GM23338 (cell line): ENCODE measurements at regions not wholly inside any gene's neighbourhood (a gene's known extent, or its start where the extent isn't known, plus 50 kb on each side); places are given as distances from the start of the nearest gene placed in this dataset.

Experiments
- ATAC-seq: fragments of 200-7000 bp; cut with Tn5 transposase; 3 replicates; pipeline ENCODE4 v1.9.1; 2020
- DNase-seq: peaks from one replicate; pipeline ENCODE4 v3.0.0-alpha.2; 2015; ENCODE audit warnings: low spot score
- H2AFZ ChIP-seq: fragments of 200-600 bp; sonication (generic); 2 replicates; pipeline ENCODE4 v1.8.0; 2016; ENCODE audit warnings: antibody characterized with exemption, mild to moderate bottlenecking, moderate library complexity
- H3F3A ChIP-seq: fragments of 200-600 bp; sonication (generic); replicated peaks from 2 replicates; pipeline ENCODE4 v1.8.0; 2017; ENCODE audit warnings: antibody characterized with exemption, mixed run types, low read depth
- H3K27ac ChIP-seq: fragments of 200-600 bp; sonication (generic); 2 replicates; pipeline ENCODE4 v1.6.1; 2016; ENCODE audit warnings: low read depth
- H3K27me3 ChIP-seq: fragments of 200-600 bp; sonication (generic); 2 replicates; pipeline ENCODE4 v1.8.0; 2016; ENCODE audit warnings: mild to moderate bottlenecking, mixed run types, moderate library complexity; ENCODE audit not compliant: insufficient read depth
- H3K36me3 ChIP-seq: fragments of 200-600 bp; sonication (generic); 2 replicates; pipeline ENCODE4 v1.8.0; 2016; ENCODE audit warnings: mild to moderate bottlenecking; ENCODE audit not compliant: insufficient read depth
- H3K4me1 ChIP-seq: fragments of 200-600 bp; sonication (generic); 2 replicates; pipeline ENCODE4 v1.8.0; 2016; ENCODE audit warnings: mild to moderate bottlenecking, moderate library complexity; ENCODE audit not compliant: insufficient read depth
- H3K4me2 ChIP-seq: fragments of 200-600 bp; sonication (generic); 2 replicates; pipeline ENCODE4 v1.7.1; 2017; ENCODE audit warnings: mixed run types
- H3K4me3 ChIP-seq: fragments of 200-600 bp; sonication (generic); 2 replicates; pipeline ENCODE4 v1.6.1; 2016; ENCODE audit warnings: mixed run types
- H3K79me2 ChIP-seq: fragments of 200-600 bp; sonication (generic); replicated peaks from 2 replicates; pipeline ENCODE4 v1.8.0; 2017; ENCODE audit warnings: mild to moderate bottlenecking; ENCODE audit not compliant: insufficient read depth
- H3K9me2 ChIP-seq: fragments of 200-600 bp; sonication (generic); 2 replicates; pipeline ENCODE4 v1.8.0; 2017; ENCODE audit not compliant: insufficient read depth
- H4K20me1 ChIP-seq: fragments of 200-600 bp; sonication (generic); replicated peaks from 2 replicates; pipeline ENCODE4 v1.8.0; 2017; ENCODE audit warnings: mild to moderate bottlenecking; ENCODE audit not compliant: insufficient read depth
- H3K27ac Mint-ChIP-seq: 2 replicates; pipeline ENCODE4 v1.8.0; 2020; ENCODE audit warnings: inconsistent platforms, mild to moderate bottlenecking, moderate library complexity, mixed read lengths
- H3K27me3 Mint-ChIP-seq: 3 replicates; pipeline ENCODE4 v1.8.0; 2022; ENCODE audit warnings: low read depth, mild to moderate bottlenecking, moderate library complexity, mixed read lengths, inconsistent platforms; ENCODE audit not compliant: insufficient read depth, poor library complexity
- H3K36me3 Mint-ChIP-seq: 3 replicates; pipeline ENCODE4 v1.8.0; 2021; ENCODE audit warnings: low read depth, mild to moderate bottlenecking, inconsistent platforms, moderate library complexity, mixed read lengths
- H3K4me1 Mint-ChIP-seq: 3 replicates; pipeline ENCODE4 v1.8.0; 2020; ENCODE audit warnings: mild to moderate bottlenecking, inconsistent platforms, mixed read lengths
- H3K4me3 Mint-ChIP-seq: 3 replicates; pipeline ENCODE4 v1.8.0; 2021; ENCODE audit warnings: moderate library complexity, mild to moderate bottlenecking, inconsistent platforms, mixed read lengths
- H3K9me3 Mint-ChIP-seq: 3 replicates; pipeline ENCODE4 v1.8.0; 2020; ENCODE audit warnings: moderate library complexity, mild to moderate bottlenecking, inconsistent platforms, mixed read lengths
- CREB1 ChIP-seq: fragments of 250-450 bp; sonication (Bioruptor Pico); IDR thresholded peaks from 2 replicates; pipeline ENCODE4 v1.5.0; 2020; ENCODE audit warnings: low read depth, mild to moderate bottlenecking, moderate library complexity
- EZH2 ChIP-seq: fragments of 200-600 bp; sonication (generic); IDR thresholded peaks from one replicate; pipeline ENCODE4 v1.8.0; 2017; ENCODE audit warnings: antibody characterized with exemption, mild to moderate bottlenecking, low read depth; ENCODE audit not compliant: unreplicated experiment
- JUNB ChIP-seq: IDR thresholded peaks from one replicate; pipeline ENCODE4 v1.6.1; 2016; ENCODE audit warnings: antibody characterized with exemption; ENCODE audit not compliant: unreplicated experiment
- NANOG ChIP-seq: IDR thresholded peaks from 2 replicates; pipeline ENCODE4 v1.6.1; 2016; ENCODE audit warnings: antibody characterized with exemption, borderline replicate concordance
- STAT1 ChIP-seq: IDR thresholded peaks from one replicate; pipeline ENCODE4 v1.6.1; 2016; ENCODE audit warnings: antibody characterized with exemption; ENCODE audit not compliant: unreplicated experiment
- ZNF114 ChIP-seq: fragments of 250-450 bp; sonication (Bioruptor Pico); IDR thresholded peaks from 2 replicates; pipeline ENCODE4 v1.5.0; 2020; ENCODE audit warnings: mild to moderate bottlenecking, moderate library complexity
- ZNF331 ChIP-seq: fragments of 250-450 bp; sonication (Bioruptor Pico); IDR thresholded peaks from 2 replicates; pipeline ENCODE4 v1.5.0; 2020; ENCODE audit warnings: low read depth, mild to moderate bottlenecking, moderate library complexity
- TF ChIP-seq, protein P1 (sequence below): fragments of 250-450 bp; sonication (Bioruptor Pico); IDR thresholded peaks from 2 replicates; pipeline ENCODE4 v1.5.0; 2020; ENCODE audit warnings: mild to moderate bottlenecking, moderate library complexity
- TF ChIP-seq, protein P2 (sequence below): IDR thresholded peaks from 2 replicates; pipeline ENCODE4 v1.6.1; 2016; ENCODE audit warnings: antibody characterized with exemption
- TF ChIP-seq, protein P3 (sequence below): IDR thresholded peaks from one replicate; pipeline ENCODE4 v1.6.1; 2018; ENCODE audit warnings: antibody characterized with exemption; ENCODE audit not compliant: unreplicated experiment

DNA sequence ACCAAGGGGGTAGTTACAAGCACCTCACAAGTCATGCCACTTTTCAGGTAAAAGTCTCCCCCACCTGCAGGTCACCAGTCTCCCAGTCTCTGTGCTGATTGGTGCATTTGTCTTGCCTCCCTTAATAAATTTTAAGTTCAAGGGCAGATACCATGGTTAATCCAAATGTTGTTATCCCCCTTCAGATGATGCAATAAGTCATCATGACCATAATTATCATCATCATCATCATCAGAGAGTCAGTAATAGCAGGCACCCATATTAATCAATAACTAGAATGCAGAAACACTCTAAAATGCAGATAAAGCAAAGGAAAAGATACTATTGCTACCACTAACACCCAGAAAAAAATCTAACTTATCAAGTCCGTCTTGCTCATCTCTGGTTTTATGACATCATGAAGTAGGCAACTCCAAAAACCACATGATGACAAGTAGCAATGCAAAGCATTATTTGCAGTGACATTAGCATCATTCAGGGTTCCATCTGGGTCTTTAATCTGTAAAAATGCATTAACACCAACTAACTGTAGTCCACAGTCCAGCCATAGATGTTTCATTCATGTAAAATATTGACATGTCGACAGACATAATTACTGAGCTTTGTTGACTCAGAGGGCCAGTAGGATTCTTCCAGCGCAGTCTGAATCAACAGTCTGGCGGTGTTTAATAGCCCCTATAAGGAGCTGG is 492.0 kb upstream of the RUNX1 start (continued):
- TF ChIP-seq EZH2 (no peak), ZNF331 (CRISPR knock-in tag) (no peak), ZNF114 (CRISPR knock-in tag) (no peak), STAT1 (no peak), CREB1 (CRISPR knock-in tag) (no peak)
- TF ChIP-seq, protein P1, sequence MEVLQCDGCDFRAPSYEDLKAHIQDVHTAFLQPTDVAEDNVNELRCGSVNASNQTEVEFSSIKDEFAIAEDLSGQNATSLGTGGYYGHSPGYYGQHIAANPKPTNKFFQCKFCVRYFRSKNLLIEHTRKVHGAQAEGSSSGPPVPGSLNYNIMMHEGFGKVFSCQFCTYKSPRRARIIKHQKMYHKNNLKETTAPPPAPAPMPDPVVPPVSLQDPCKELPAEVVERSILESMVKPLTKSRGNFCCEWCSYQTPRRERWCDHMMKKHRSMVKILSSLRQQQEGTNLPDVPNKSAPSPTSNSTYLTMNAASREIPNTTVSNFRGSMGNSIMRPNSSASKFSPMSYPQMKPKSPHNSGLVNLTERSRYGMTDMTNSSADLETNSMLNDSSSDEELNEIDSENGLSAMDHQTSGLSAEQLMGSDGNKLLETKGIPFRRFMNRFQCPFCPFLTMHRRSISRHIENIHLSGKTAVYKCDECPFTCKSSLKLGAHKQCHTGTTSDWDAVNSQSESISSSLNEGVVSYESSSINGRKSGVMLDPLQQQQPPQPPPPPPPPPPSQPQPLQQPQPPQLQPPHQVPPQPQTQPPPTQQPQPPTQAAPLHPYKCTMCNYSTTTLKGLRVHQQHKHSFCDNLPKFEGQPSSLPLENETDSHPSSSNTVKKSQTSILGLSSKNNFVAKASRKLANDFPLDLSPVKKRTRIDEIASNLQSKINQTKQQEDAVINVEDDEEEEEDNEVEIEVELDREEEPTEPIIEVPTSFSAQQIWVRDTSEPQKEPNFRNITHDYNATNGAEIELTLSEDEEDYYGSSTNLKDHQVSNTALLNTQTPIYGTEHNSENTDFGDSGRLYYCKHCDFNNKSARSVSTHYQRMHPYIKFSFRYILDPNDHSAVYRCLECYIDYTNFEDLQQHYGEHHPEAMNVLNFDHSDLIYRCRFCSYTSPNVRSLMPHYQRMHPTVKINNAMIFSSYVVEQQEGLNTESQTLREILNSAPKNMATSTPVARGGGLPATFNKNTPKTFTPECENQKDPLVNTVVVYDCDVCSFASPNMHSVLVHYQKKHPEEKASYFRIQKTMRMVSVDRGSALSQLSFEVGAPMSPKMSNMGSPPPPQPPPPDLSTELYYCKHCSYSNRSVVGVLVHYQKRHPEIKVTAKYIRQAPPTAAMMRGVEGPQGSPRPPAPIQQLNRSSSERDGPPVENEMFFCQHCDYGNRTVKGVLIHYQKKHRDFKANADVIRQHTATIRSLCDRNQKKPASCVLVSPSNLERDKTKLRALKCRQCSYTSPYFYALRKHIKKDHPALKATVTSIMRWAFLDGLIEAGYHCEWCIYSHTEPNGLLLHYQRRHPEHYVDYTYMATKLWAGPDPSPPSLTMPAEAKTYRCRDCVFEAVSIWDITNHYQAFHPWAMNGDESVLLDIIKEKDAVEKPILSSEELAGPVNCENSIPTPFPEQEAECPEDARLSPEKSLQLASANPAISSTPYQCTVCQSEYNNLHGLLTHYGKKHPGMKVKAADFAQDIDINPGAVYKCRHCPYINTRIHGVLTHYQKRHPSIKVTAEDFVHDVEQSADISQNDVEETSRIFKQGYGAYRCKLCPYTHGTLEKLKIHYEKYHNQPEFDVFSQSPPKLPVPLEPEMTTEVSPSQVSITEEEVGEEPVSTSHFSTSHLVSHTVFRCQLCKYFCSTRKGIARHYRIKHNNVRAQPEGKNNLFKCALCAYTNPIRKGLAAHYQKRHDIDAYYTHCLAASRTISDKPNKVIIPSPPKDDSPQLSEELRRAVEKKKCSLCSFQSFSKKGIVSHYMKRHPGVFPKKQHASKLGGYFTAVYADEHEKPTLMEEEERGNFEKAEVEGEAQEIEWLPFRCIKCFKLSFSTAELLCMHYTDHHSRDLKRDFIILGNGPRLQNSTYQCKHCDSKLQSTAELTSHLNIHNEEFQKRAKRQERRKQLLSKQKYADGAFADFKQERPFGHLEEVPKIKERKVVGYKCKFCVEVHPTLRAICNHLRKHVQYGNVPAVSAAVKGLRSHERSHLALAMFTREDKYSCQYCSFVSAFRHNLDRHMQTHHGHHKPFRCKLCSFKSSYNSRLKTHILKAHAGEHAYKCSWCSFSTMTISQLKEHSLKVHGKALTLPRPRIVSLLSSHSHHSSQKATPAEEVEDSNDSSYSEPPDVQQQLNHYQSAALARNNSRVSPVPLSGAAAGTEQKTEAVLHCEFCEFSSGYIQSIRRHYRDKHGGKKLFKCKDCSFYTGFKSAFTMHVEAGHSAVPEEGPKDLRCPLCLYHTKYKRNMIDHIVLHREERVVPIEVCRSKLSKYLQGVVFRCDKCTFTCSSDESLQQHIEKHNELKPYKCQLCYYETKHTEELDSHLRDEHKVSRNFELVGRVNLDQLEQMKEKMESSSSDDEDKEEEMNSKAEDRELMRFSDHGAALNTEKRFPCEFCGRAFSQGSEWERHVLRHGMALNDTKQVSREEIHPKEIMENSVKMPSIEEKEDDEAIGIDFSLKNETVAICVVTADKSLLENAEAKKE = no peak

DNA sequence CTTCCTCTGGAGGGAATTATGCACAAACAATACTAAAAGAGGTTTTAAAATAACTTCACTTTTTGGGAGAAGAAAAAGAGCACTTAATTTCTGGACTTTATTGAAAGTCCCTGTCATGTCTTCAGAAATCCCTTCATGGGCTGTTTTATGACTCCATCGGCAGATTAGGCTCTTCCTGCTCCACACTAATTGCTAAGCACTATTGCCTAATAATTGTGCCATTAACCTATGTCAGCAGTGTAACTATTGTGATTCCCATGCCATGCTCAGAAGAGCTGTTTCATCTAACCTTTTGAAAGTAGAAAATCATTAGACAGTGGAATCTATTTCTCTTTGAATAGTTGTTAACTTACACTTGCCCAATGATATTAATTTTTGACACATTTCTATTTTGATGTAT is 489.3 kb upstream of the RUNX1 start:
- Histone ChIP-seq H3F3A (no peaks in the 10 kb centered on the region), H3K9me2 (peaks cover 13% of the 10 kb centered on the region), H3K27me3 (no peaks in the 10 kb centered on the region), H3K4me1 (no peaks in the 10 kb centered on the region), H4K20me1 (no peaks in the 10 kb centered on the region), H3K4me3 (no peak overlapping the region), H3K79me2 (no peaks in the 10 kb centered on the region), H3K36me3 (no peaks in the 10 kb centered on the region; the same call in 1 of the 2 replicates), H3K27ac (no peak overlapping the region), H2AFZ (no peak overlapping the region), H3K4me2 (no peak overlapping the region)
- H3K27ac Mint-ChIP-seq = no peak overlapping the region
- DNase-seq (no peak), ATAC-seq (no peak)
- no peaks in the 10 kb centered on the region for H3K4me1 Mint-ChIP-seq
- no peaks in the 10 kb centered on the region for H3K27me3 Mint-ChIP-seq
- H3K9me3 Mint-ChIP-seq = peaks cover 17% of the 10 kb centered on the region
- TF ChIP-seq JUNB (no peak), EZH2 (no peak), ZNF114 (CRISPR knock-in tag) (no peak), NANOG (no peak), STAT1 (no peak)
- TF ChIP-seq, protein P2, sequence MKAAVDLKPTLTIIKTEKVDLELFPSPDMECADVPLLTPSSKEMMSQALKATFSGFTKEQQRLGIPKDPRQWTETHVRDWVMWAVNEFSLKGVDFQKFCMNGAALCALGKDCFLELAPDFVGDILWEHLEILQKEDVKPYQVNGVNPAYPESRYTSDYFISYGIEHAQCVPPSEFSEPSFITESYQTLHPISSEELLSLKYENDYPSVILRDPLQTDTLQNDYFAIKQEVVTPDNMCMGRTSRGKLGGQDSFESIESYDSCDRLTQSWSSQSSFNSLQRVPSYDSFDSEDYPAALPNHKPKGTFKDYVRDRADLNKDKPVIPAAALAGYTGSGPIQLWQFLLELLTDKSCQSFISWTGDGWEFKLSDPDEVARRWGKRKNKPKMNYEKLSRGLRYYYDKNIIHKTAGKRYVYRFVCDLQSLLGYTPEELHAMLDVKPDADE = no peak
- TF ChIP-seq, protein P3, sequence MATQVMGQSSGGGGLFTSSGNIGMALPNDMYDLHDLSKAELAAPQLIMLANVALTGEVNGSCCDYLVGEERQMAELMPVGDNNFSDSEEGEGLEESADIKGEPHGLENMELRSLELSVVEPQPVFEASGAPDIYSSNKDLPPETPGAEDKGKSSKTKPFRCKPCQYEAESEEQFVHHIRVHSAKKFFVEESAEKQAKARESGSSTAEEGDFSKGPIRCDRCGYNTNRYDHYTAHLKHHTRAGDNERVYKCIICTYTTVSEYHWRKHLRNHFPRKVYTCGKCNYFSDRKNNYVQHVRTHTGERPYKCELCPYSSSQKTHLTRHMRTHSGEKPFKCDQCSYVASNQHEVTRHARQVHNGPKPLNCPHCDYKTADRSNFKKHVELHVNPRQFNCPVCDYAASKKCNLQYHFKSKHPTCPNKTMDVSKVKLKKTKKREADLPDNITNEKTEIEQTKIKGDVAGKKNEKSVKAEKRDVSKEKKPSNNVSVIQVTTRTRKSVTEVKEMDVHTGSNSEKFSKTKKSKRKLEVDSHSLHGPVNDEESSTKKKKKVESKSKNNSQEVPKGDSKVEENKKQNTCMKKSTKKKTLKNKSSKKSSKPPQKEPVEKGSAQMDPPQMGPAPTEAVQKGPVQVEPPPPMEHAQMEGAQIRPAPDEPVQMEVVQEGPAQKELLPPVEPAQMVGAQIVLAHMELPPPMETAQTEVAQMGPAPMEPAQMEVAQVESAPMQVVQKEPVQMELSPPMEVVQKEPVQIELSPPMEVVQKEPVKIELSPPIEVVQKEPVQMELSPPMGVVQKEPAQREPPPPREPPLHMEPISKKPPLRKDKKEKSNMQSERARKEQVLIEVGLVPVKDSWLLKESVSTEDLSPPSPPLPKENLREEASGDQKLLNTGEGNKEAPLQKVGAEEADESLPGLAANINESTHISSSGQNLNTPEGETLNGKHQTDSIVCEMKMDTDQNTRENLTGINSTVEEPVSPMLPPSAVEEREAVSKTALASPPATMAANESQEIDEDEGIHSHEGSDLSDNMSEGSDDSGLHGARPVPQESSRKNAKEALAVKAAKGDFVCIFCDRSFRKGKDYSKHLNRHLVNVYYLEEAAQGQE = no peak
- H3K36me3 Mint-ChIP-seq = peaks cover 18% of the 10 kb centered on the region; the same call in 2 of the 3 replicates
- no peak overlapping the region for H3K4me3 Mint-ChIP-seq
